ENCODE measurements at regions not wholly inside any gene's neighbourhood (a gene's known extent, or its start where the extent isn't known, plus 50 kb on each side); places are given as distances from the start of the nearest gene placed in this dataset.

- TF ChIP-seq TAF1 (IDR thresholded peaks at IDR 0.05; ENCODE audit: borderline replicate concordance, insufficient read depth, low read length), result no peak
- TF ChIP-seq, protein P1, sequence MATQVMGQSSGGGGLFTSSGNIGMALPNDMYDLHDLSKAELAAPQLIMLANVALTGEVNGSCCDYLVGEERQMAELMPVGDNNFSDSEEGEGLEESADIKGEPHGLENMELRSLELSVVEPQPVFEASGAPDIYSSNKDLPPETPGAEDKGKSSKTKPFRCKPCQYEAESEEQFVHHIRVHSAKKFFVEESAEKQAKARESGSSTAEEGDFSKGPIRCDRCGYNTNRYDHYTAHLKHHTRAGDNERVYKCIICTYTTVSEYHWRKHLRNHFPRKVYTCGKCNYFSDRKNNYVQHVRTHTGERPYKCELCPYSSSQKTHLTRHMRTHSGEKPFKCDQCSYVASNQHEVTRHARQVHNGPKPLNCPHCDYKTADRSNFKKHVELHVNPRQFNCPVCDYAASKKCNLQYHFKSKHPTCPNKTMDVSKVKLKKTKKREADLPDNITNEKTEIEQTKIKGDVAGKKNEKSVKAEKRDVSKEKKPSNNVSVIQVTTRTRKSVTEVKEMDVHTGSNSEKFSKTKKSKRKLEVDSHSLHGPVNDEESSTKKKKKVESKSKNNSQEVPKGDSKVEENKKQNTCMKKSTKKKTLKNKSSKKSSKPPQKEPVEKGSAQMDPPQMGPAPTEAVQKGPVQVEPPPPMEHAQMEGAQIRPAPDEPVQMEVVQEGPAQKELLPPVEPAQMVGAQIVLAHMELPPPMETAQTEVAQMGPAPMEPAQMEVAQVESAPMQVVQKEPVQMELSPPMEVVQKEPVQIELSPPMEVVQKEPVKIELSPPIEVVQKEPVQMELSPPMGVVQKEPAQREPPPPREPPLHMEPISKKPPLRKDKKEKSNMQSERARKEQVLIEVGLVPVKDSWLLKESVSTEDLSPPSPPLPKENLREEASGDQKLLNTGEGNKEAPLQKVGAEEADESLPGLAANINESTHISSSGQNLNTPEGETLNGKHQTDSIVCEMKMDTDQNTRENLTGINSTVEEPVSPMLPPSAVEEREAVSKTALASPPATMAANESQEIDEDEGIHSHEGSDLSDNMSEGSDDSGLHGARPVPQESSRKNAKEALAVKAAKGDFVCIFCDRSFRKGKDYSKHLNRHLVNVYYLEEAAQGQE (IDR thresholded peaks at IDR 0.05; ENCODE audit: insufficient read depth in 1 of 2, low read depth in 2 of 2, low read length in 2 of 2), result no peak
- no peak for TF ChIP-seq POLR2AphosphoS5 (IDR thresholded peaks at IDR 0.05; ENCODE audit: low read depth, low read length)
Observed at GRCh38 chr1:58909914-58910681, 126.3 kb upstream of the JUN start.

Data from PFSK-1 (cell line).